SK-N-SH treated with all-trans-retinoic acid at 6 μM for 48 hours (cell line): ENCODE measurements at regions not wholly inside any gene's neighbourhood (a gene's known extent, or its start where the extent isn't known, plus 50 kb on each side); places are given as distances from the start of the nearest gene placed in this dataset.

Experiments
- ATAC-seq: fragments of 200-7000 bp; cut with Tn5 transposase; 3 replicates; pipeline ENCODE4 v1.9.1; 2020; ENCODE audit warnings: mild to moderate bottlenecking, moderate library complexity
- ARNTL ChIP-seq: fragments of 450-650 bp; formaldehyde crosslinking; IDR thresholded peaks from 2 replicates; pipeline ENCODE4 v1.5.0; 2020; ENCODE audit warnings: low read depth, mild to moderate bottlenecking, moderate library complexity, borderline replicate concordance
- BACH2 ChIP-seq: fragments of 250-450 bp; sonication (Bioruptor Pico); IDR thresholded peaks from 2 replicates; pipeline ENCODE4 v1.9.0; 2021; ENCODE audit warnings: mild to moderate bottlenecking, borderline replicate concordance
- CSDC2 ChIP-seq: fragments of 250-450 bp; sonication (Bioruptor Pico); IDR thresholded peaks from 2 replicates; pipeline ENCODE4 v1.5.0; 2020; ENCODE audit warnings: mild to moderate bottlenecking, moderate library complexity
- ISL1 ChIP-seq: fragments of 250-450 bp; sonication (Bioruptor Pico); IDR thresholded peaks from 2 replicates; pipeline ENCODE4 v2.1.2; 2022; ENCODE audit warnings: mild to moderate bottlenecking, moderate library complexity
- PPARA ChIP-seq: fragments of 250-450 bp; sonication (Bioruptor Pico); IDR thresholded peaks from 2 replicates; pipeline ENCODE4 v1.5.0; 2020; ENCODE audit warnings: mild to moderate bottlenecking, borderline replicate concordance
- RARB ChIP-seq: fragments of 250-450 bp; sonication (Bioruptor Pico); IDR thresholded peaks from 2 replicates; pipeline ENCODE4 v1.8.0; 2021; ENCODE audit warnings: mild to moderate bottlenecking, moderate library complexity
- SNAI2 ChIP-seq: fragments of 250-450 bp; sonication (Bioruptor Pico); IDR thresholded peaks from 2 replicates; pipeline ENCODE4 v1.5.0; 2020; ENCODE audit warnings: mild to moderate bottlenecking, moderate library complexity
- TCF4 ChIP-seq: fragments of 250-450 bp; sonication (Bioruptor Pico); IDR thresholded peaks from 2 replicates; pipeline ENCODE4 v1.8.0; 2021; ENCODE audit warnings: mild to moderate bottlenecking, moderate library complexity, borderline replicate concordance
- TOX ChIP-seq: fragments of 250-450 bp; sonication (Bioruptor Pico); IDR thresholded peaks from 2 replicates; pipeline ENCODE4 v1.8.0; 2021; ENCODE audit warnings: mild to moderate bottlenecking, moderate library complexity, borderline replicate concordance
- ZC3H10 ChIP-seq: fragments of 250-450 bp; sonication (Bioruptor Pico); IDR thresholded peaks from 2 replicates; pipeline ENCODE4 v1.5.1; 2021; ENCODE audit warnings: mild to moderate bottlenecking, moderate library complexity
- ZFP3 ChIP-seq: fragments of 250-450 bp; sonication (Bioruptor Pico); IDR thresholded peaks from 2 replicates; pipeline ENCODE4 v1.5.0; 2020; ENCODE audit warnings: mild to moderate bottlenecking, moderate library complexity
- ZFP30 ChIP-seq: fragments of 450-650 bp; formaldehyde crosslinking; IDR thresholded peaks from 2 replicates; pipeline ENCODE4 v1.5.0; 2022; ENCODE audit warnings: mild to moderate bottlenecking, moderate library complexity
- ZNF565 ChIP-seq: fragments of 450-650 bp; formaldehyde crosslinking; conservative IDR thresholded peaks from 2 replicates; pipeline ENCODE4 v1.5.0; 2020; ENCODE audit warnings: low read depth, mild to moderate bottlenecking, moderate library complexity
- ZNF70 ChIP-seq: fragments of 450-650 bp; formaldehyde crosslinking; IDR thresholded peaks from 2 replicates; pipeline ENCODE4 v1.5.0; 2020; ENCODE audit warnings: mild to moderate bottlenecking, moderate library complexity
- ZNF8 ChIP-seq: fragments of 450-650 bp; formaldehyde crosslinking; IDR thresholded peaks from 2 replicates; pipeline ENCODE4 v1.5.0; 2020; ENCODE audit warnings: mild to moderate bottlenecking, moderate library complexity
- TF ChIP-seq, protein P1 (sequence below): fragments of 250-450 bp; sonication (Bioruptor Pico); IDR thresholded peaks from 2 replicates; pipeline ENCODE4 v1.5.1; 2020; ENCODE audit warnings: low read depth, mild to moderate bottlenecking, moderate library complexity
- TF ChIP-seq, protein P2 (sequence below): fragments of 250-450 bp; sonication (Bioruptor Pico); IDR thresholded peaks from 2 replicates; pipeline ENCODE4 v1.5.1; 2021; ENCODE audit warnings: mild to moderate bottlenecking, moderate library complexity
- TF ChIP-seq, protein P3 (sequence below): fragments of 250-450 bp; sonication (Bioruptor Pico); IDR thresholded peaks from 2 replicates; pipeline ENCODE4 v1.8.0; 2020; ENCODE audit warnings: mild to moderate bottlenecking, moderate library complexity, borderline replicate concordance
- TF ChIP-seq, protein P4 (sequence below): fragments of 250-450 bp; sonication (Bioruptor Pico); IDR thresholded peaks from 2 replicates; pipeline ENCODE4 v1.8.0; 2021; ENCODE audit warnings: low read depth, mild to moderate bottlenecking, moderate library complexity, borderline replicate concordance
- TF ChIP-seq, protein P5 (sequence below): fragments of 250-450 bp; sonication (Bioruptor Pico); IDR thresholded peaks from 2 replicates; pipeline ENCODE4 v1.5.0; 2020; ENCODE audit warnings: mild to moderate bottlenecking, moderate library complexity

DNA sequence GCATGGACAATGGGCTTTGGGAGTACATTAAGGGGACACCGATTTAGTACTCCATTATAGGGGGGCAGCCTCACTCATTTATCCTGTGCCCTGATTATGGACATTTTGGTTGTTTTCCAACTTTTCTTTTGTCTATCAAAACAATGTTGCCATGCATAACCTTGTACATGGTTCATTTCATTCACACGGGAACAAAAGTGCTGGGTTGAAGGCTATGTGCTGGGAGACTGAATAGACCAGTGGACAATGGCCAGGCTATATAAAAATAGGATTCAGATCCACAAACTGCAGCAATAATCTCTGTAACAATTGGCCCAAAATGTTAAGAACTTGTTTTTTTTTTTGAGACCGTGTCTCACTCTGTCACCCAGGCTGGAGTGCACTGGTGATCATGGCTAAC is 100.7 kb upstream of the GMDS start:
- TF ChIP-seq, protein P1, sequence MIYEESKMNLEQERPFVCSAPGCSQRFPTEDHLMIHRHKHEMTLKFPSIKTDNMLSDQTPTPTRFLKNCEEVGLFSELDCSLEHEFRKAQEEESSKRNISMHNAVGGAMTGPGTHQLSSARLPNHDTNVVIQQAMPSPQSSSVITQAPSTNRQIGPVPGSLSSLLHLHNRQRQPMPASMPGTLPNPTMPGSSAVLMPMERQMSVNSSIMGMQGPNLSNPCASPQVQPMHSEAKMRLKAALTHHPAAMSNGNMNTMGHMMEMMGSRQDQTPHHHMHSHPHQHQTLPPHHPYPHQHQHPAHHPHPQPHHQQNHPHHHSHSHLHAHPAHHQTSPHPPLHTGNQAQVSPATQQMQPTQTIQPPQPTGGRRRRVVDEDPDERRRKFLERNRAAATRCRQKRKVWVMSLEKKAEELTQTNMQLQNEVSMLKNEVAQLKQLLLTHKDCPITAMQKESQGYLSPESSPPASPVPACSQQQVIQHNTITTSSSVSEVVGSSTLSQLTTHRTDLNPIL (CRISPR knock-in tag), result no peak
- TF ChIP-seq ISL1 (no peak), TOX (CRISPR knock-in tag) (no peak), ZFP3 (CRISPR knock-in tag) (no peak), BACH2 (CRISPR knock-in tag) (no peak), ZNF70 (CRISPR knock-in tag) (no peak)
- TF ChIP-seq, protein P2, sequence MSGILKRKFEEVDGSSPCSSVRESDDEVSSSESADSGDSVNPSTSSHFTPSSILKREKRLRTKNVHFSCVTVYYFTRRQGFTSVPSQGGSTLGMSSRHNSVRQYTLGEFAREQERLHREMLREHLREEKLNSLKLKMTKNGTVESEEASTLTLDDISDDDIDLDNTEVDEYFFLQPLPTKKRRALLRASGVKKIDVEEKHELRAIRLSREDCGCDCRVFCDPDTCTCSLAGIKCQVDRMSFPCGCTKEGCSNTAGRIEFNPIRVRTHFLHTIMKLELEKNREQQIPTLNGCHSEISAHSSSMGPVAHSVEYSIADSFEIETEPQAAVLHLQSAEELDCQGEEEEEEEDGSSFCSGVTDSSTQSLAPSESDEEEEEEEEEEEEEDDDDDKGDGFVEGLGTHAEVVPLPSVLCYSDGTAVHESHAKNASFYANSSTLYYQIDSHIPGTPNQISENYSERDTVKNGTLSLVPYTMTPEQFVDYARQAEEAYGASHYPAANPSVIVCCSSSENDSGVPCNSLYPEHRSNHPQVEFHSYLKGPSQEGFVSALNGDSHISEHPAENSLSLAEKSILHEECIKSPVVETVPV (CRISPR knock-in tag), result no peak
- TF ChIP-seq, all 23 proteins: peak for 0

DNA sequence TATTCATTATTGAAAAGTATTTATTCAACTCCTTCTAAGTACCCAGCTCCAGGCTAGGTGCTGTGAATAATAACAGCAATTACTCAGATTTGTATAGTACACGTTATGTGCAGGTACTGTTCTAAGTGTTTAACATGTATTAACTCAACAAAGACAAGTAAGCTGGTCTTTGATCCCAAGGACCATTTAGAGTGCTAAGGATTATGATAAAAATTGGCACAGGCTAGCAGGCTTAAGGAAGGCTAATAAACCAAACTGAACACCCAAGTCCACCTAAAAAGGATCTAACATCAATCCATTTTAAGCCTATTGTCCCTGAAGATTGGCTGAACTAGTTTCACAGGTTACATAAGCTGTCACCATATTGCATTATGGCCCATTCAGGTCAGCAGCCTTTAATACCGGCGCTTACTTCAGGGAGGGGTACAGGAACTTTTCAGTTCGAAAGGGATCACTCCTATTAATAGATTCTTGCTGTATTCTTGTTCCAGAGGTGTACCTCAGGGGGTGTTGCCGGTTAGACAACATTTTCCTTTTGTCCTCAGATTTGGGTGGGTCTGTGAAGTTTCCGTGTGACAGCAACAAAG is 99.0 kb upstream of the GMDS start:
- TF ChIP-seq, protein P3, sequence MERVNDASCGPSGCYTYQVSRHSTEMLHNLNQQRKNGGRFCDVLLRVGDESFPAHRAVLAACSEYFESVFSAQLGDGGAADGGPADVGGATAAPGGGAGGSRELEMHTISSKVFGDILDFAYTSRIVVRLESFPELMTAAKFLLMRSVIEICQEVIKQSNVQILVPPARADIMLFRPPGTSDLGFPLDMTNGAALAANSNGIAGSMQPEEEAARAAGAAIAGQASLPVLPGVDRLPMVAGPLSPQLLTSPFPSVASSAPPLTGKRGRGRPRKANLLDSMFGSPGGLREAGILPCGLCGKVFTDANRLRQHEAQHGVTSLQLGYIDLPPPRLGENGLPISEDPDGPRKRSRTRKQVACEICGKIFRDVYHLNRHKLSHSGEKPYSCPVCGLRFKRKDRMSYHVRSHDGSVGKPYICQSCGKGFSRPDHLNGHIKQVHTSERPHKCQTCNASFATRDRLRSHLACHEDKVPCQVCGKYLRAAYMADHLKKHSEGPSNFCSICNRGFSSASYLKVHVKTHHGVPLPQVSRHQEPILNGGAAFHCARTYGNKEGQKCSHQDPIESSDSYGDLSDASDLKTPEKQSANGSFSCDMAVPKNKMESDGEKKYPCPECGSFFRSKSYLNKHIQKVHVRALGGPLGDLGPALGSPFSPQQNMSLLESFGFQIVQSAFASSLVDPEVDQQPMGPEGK, result no peak
- no peak for TF ChIP-seq ZFP3 (CRISPR knock-in tag)
- TF ChIP-seq ZNF70 (CRISPR knock-in tag), result no peak
- TF ChIP-seq PPARA (CRISPR knock-in tag), result no peak
- TF ChIP-seq BACH2 (CRISPR knock-in tag), result no peak
- TF ChIP-seq ZC3H10 (CRISPR knock-in tag), result no peak
- no peak for TF ChIP-seq ZNF8
- TF ChIP-seq, protein P4, sequence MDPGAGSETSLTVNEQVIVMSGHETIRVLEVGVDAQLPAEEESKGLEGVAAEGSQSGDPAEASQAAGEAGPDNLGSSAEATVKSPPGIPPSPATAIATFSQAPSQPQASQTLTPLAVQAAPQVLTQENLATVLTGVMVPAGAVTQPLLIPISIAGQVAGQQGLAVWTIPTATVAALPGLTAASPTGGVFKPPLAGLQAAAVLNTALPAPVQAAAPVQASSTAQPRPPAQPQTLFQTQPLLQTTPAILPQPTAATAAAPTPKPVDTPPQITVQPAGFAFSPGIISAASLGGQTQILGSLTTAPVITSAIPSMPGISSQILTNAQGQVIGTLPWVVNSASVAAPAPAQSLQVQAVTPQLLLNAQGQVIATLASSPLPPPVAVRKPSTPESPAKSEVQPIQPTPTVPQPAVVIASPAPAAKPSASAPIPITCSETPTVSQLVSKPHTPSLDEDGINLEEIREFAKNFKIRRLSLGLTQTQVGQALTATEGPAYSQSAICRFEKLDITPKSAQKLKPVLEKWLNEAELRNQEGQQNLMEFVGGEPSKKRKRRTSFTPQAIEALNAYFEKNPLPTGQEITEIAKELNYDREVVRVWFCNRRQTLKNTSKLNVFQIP (CRISPR knock-in tag), result no peak
- no peak for TF ChIP-seq TCF4 (CRISPR knock-in tag)
- no peak for TF ChIP-seq ZNF565 (CRISPR knock-in tag)
- TF ChIP-seq CSDC2 (CRISPR knock-in tag), result no peak
- TF ChIP-seq, protein P5, sequence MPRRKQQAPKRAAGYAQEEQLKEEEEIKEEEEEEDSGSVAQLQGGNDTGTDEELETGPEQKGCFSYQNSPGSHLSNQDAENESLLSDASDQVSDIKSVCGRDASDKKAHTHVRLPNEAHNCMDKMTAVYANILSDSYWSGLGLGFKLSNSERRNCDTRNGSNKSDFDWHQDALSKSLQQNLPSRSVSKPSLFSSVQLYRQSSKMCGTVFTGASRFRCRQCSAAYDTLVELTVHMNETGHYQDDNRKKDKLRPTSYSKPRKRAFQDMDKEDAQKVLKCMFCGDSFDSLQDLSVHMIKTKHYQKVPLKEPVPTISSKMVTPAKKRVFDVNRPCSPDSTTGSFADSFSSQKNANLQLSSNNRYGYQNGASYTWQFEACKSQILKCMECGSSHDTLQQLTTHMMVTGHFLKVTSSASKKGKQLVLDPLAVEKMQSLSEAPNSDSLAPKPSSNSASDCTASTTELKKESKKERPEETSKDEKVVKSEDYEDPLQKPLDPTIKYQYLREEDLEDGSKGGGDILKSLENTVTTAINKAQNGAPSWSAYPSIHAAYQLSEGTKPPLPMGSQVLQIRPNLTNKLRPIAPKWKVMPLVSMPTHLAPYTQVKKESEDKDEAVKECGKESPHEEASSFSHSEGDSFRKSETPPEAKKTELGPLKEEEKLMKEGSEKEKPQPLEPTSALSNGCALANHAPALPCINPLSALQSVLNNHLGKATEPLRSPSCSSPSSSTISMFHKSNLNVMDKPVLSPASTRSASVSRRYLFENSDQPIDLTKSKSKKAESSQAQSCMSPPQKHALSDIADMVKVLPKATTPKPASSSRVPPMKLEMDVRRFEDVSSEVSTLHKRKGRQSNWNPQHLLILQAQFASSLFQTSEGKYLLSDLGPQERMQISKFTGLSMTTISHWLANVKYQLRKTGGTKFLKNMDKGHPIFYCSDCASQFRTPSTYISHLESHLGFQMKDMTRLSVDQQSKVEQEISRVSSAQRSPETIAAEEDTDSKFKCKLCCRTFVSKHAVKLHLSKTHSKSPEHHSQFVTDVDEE, result no peak
- TF ChIP-seq, all 23 proteins: peak for 0
- ATAC-seq, result no peak

More for the DNA sequence above, 100.7 kb upstream of the GMDS start:
- ATAC-seq, result no peak

DNA sequence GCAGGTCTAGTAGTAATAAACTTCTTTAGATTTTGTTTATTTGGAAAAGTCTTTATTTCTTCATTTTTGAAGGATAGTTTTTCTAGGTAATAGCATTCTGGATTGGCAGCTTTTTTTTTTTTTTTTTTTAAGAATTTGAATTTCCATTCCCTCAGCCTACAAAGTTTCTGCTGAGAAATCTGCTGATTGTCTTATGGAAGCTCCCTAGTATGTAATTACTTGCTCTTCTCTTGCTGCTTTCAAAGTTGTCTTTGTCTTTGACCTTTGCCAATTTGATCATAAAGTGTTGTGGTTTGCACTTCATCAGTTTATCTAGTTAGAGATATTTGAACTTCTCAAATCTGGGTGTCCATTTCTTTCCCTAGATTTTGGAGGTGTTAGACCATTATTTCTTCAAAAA is 82.2 kb upstream of the GMDS start:
- TF ChIP-seq, protein P5, result no peak
- no peak for TF ChIP-seq ARNTL (CRISPR knock-in tag)
- TF ChIP-seq, protein P3, result no peak
- TF ChIP-seq CSDC2 (CRISPR knock-in tag), result no peak
- no peak for TF ChIP-seq RARB (CRISPR knock-in tag)
- TF ChIP-seq SNAI2 (CRISPR knock-in tag), result no peak
- no peak for TF ChIP-seq ZC3H10 (CRISPR knock-in tag)
- TF ChIP-seq, protein P4 (CRISPR knock-in tag), result no peak
- TF ChIP-seq ZNF565 (CRISPR knock-in tag), result no peak
- no peak for TF ChIP-seq BACH2 (CRISPR knock-in tag)
- no peak for TF ChIP-seq ZFP30 (CRISPR knock-in tag)
- TF ChIP-seq, all 23 proteins: peak for 0
- no peak for ATAC-seq
